ENCODE measurements at regions not wholly inside any gene's neighbourhood (a gene's known extent, or its start where the extent isn't known, plus 50 kb on each side); places are given as distances from the start of the nearest gene placed in this dataset.

DNA sequence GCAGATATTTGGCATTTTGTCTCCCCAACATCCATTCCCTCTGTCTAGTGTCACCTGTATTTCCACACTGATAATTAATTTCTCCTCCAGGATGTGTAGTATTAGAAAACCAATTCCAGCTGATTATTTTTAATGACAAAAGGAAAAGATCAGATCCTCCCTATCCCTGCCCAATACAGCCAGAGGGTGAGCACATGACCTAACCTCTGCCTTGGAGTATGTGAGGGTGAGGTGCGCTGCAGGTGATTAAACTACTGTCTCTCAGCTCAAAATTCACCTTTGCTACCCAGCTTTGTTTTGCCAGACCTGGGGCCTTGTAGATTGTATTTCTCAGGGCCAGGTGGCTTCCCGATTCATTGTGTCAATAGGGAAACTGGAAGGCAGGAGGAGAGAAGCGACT, 402.1 kb downstream of the PRELID2 start:
- Histone ChIP-seq H3K9ac (ENCODE audit: low read depth, low read length) (no peak overlapping the region), H3K27ac (ENCODE audit: low read length) (no peak overlapping the region), H3K4me2 (ENCODE audit: insufficient read depth, low read length) (no peak overlapping the region), H3K4me3 (ENCODE audit: low read depth in 1 of 2, low read length in 2 of 2) (no peak overlapping the region), H3K9me3 (ENCODE audit: insufficient read depth, low read length, severe bottlenecking) (no peaks in the 10 kb centered on the region), H2AFZ (ENCODE audit: low read depth, low read length) (no peak overlapping the region), H4K20me1 (ENCODE audit: insufficient read depth, low read length) (no peaks in the 10 kb centered on the region), H3K79me2 (ENCODE audit: insufficient read depth, low read length) (no peaks in the 10 kb centered on the region), H3K36me3 (ENCODE audit: insufficient read depth, low read length) (no peaks in the 10 kb centered on the region), H3K4me1 (ENCODE audit: insufficient read depth, low read length) (no peaks in the 10 kb centered on the region), H3K27me3 (ENCODE audit: insufficient read depth, low read length, poor library complexity) (no peaks in the 10 kb centered on the region)
- ATAC-seq (ENCODE audit: insufficient read depth, low read depth) (no peak), DNase-seq (no peak)
- no peak for TF ChIP-seq EZH2 (IDR thresholded peaks at IDR 0.05; ENCODE audit: borderline replicate concordance, low read depth, low read length, severe bottlenecking)
- TF ChIP-seq, protein P1, sequence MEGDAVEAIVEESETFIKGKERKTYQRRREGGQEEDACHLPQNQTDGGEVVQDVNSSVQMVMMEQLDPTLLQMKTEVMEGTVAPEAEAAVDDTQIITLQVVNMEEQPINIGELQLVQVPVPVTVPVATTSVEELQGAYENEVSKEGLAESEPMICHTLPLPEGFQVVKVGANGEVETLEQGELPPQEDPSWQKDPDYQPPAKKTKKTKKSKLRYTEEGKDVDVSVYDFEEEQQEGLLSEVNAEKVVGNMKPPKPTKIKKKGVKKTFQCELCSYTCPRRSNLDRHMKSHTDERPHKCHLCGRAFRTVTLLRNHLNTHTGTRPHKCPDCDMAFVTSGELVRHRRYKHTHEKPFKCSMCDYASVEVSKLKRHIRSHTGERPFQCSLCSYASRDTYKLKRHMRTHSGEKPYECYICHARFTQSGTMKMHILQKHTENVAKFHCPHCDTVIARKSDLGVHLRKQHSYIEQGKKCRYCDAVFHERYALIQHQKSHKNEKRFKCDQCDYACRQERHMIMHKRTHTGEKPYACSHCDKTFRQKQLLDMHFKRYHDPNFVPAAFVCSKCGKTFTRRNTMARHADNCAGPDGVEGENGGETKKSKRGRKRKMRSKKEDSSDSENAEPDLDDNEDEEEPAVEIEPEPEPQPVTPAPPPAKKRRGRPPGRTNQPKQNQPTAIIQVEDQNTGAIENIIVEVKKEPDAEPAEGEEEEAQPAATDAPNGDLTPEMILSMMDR (IDR thresholded peaks at IDR 0.05; ENCODE audit: borderline replicate concordance, extremely low read depth, low read length, poor library complexity, severe bottlenecking): no peak

DNA sequence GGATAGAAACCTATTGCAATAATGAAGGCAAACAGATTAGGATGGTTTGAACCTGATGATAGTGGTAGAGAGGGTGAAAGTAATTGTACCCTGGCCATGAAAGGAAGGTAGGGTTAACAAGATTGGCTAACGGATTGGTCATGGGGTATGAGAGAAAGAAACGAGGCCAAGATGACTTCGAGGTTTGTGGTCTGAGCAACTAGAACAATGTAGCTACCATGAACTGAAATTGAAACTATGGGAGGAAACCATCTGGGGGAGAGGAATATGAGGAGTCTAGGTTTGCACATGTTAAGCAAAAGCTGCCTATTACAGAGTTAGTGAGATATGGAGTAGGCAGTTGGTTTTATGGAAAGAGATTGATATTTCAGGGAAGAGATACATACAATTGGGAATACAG, 406.0 kb downstream of the PRELID2 start:
- TF ChIP-seq EZH2 (IDR thresholded peaks at IDR 0.05; ENCODE audit: borderline replicate concordance, low read depth, low read length, severe bottlenecking): no peak
- TF ChIP-seq, protein P1 (IDR thresholded peaks at IDR 0.05; ENCODE audit: borderline replicate concordance, extremely low read depth, low read length, poor library complexity, severe bottlenecking): no peak
- H4K20me1 ChIP-seq (ENCODE audit: insufficient read depth, low read length): no peaks in the 10 kb centered on the region
- ATAC-seq (ENCODE audit: insufficient read depth, low read depth) (no peak; the same call in 2 of the 3 replicates), DNase-seq (no peak)
- H3K4me2 ChIP-seq (ENCODE audit: insufficient read depth, low read length): no peak overlapping the region
- H3K36me3 ChIP-seq (ENCODE audit: insufficient read depth, low read length): no peaks in the 10 kb centered on the region
- H3K27ac ChIP-seq (ENCODE audit: low read length): no peak overlapping the region
- H3K4me1 ChIP-seq (ENCODE audit: insufficient read depth, low read length): no peaks in the 10 kb centered on the region
- H3K9ac ChIP-seq (ENCODE audit: low read depth, low read length): no peak overlapping the region
- no peaks in the 10 kb centered on the region for H3K79me2 ChIP-seq (ENCODE audit: insufficient read depth, low read length)
- H3K27me3 ChIP-seq (ENCODE audit: insufficient read depth, low read length, poor library complexity): no peaks in the 10 kb centered on the region
- H3K4me3 ChIP-seq (ENCODE audit: low read depth in 1 of 2, low read length in 2 of 2): no peak overlapping the region
- H3K9me3 ChIP-seq (ENCODE audit: insufficient read depth, low read length, severe bottlenecking): no peaks in the 10 kb centered on the region
- H2AFZ ChIP-seq (ENCODE audit: low read depth, low read length): no peak overlapping the region

DNA sequence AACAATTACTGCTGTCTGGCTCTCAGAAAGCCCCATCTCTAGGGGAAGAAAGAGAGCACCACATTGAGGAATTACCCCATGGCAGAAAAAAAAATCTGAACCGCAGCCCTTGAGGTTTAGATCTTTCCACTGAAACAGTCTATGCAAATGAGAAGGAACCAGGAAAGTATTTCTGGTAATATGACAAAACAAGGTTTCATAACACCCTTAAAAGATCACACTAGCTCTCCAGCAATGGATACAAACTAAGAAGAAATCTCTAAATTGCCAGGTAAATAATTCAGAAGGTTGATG, 427.1 kb downstream of the PRELID2 start:
- no peak for ATAC-seq (ENCODE audit: insufficient read depth, low read depth)
- TF ChIP-seq, protein P1 (IDR thresholded peaks at IDR 0.05; ENCODE audit: borderline replicate concordance, extremely low read depth, low read length, poor library complexity, severe bottlenecking): no peak
- TF ChIP-seq EZH2 (IDR thresholded peaks at IDR 0.05; ENCODE audit: borderline replicate concordance, low read depth, low read length, severe bottlenecking): no peak

More for the DNA sequence above, 427.1 kb downstream of the PRELID2 start:
- Histone ChIP-seq H3K9ac (ENCODE audit: low read depth, low read length) (no peak overlapping the region), H3K4me3 (ENCODE audit: low read depth in 1 of 2, low read length in 2 of 2) (no peak overlapping the region), H3K36me3 (ENCODE audit: insufficient read depth, low read length) (no peaks in the 10 kb centered on the region), H3K4me2 (ENCODE audit: insufficient read depth, low read length) (no peak overlapping the region), H2AFZ (ENCODE audit: low read depth, low read length) (no peak overlapping the region), H3K79me2 (ENCODE audit: insufficient read depth, low read length) (no peaks in the 10 kb centered on the region), H3K9me3 (ENCODE audit: insufficient read depth, low read length, severe bottlenecking) (peaks cover 10% of the 10 kb centered on the region), H4K20me1 (ENCODE audit: insufficient read depth, low read length) (no peaks in the 10 kb centered on the region), H3K27ac (ENCODE audit: low read length) (no peak overlapping the region), H3K27me3 (ENCODE audit: insufficient read depth, low read length, poor library complexity) (no peaks in the 10 kb centered on the region), H3K4me1 (ENCODE audit: insufficient read depth, low read length) (no peaks in the 10 kb centered on the region)
- DNase-seq: no peak
